Superior temporal gyrus (tissue), 1 donor: ENCODE measurements at regions not wholly inside any gene's neighbourhood (a gene's known extent, or its start where the extent isn't known, plus 50 kb on each side); places are given as distances from the start of the nearest gene placed in this dataset.

Source experiments
- DNase-seq: peaks from one replicate; pipeline ENCODE4 v3.0.0-alpha.2; 2016; ENCODE audit errors: extremely low spot score

DNA sequence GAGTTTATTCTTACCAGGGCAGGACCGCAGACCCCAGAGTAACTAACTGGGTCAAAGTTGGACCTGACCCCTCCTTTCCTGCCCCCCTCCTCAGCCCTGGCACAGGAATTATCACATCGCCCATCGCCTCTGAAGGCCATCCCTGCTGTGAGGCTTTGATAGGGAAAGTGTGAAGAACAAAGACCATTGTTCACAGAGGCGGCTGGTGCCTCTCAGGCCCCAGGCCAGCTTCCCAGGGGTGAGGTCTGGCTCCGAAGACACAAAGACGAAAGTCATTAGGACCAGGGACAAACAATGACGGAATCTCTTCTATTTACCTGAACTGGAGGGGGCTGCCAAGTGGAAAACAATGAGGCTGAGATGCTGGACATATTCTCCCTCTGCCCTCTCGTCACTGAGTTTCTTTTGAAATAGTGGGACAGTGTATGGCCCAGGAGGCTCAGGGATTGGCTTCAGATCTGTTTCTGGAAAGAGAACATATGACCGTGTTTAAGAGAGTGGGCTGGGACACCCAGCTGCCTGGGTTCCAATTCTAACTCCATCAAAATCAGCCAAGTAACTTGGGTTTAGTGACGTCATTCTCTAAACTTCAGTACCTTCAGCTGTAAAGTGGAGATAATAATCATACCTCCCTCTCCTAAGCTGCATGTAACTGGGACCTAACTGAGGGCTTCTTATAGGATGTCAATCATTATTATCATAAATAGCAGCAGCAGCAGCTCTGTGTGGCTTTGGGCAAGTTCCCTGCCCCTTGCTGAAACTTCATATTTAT lies 769.4 kb downstream of the MED13L start:
- DNase-seq: peak; percentile 89

DNA sequence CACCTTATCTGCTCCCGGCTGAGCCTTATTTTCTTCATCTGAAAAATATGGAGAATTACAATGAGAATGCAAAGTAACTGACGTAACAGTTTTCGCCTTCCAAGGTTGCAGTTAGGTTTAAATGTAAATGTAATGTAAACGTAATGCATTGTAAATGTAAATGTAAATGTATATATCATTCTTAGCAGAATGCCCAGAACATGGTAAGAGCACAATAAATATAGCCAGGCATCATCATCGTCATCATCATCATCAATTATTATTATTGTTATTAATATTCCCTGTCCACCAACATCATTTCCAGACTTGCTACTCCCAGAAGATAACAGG lies 770.0 kb downstream of the MED13L start:
- DNase-seq: no peak

DNA sequence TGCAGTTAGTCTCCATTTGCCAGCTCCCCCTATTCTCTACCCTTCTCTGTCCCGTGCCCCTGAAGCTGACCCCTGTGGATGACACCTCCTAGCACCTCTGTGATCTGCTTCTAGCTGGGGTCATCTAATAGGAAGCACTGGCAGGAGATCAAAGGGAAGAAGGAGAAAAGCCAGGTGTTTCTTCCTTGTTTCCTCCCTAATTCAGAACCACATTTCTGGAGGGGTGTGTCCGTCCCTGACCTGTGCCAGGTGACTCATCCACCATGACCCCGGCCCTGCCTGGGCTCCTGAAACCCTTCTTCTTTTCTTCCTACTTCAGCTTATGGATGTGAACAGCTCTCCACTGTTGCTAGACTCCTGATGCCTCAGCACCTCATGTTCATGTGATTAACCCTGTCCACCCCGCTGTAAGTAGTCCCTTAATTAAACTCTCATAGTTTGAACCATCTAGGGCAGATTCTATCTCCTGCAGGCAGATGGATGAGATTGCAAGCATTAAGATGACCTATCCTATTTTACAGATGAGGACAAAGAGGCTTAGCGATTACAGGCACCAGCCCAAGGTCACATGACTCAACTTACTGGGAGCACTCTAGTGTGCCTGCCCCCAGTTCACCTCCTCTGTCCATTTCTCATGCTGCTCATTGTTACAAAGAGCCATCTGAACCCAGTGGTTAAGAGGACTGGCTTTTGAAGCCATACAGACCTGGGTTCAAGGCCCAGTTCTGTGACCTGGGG lies 770.5 kb downstream of the MED13L start:
- no peak for DNase-seq

DNA sequence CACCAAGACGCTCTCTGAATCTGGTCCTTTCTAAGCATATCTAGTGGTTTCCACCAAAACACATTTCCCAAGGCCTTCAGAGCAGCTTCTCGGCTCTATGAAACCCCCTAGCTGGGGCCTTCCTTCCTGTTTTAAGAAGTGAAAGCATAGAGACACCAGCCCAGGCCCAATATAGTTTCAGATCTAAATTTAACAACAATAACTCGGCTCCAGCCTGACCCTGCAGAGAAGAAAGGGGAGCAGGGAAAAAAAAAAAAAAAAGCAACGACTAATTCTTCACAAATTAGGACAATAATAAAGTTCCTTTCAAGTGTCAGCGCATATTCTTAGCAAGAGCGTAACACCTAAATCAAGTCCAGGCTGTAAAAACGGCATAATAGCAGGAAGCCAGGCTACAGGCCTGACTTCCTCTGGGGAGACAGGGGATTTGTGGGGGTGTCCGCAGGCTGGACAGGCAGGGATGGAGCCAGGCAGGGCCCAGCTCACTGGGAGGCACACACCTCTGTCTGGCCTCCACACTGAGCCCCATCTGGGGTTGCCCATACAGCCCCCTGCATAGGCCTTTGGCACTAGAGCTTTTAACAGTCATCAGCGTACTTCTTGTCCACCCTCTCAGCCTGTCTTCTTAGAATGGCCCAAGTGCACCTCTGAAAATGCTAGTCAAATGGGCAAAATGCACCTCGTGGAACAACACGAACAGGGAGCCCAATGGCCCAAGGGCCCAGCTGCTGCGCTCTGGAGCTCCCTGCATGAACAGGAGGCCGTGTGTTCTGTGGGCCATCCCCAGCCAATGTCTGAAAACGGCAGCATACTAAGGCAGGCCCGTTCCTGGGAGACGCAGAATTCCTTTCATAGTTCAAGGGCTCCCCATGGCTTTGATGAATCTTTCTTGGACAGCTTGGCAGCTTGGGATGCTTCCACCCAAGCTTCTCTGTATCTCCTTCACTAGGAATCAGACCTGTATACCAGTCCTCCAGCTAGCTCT lies 772.9 kb downstream of the MED13L start:
- DNase-seq: no peak

DNA sequence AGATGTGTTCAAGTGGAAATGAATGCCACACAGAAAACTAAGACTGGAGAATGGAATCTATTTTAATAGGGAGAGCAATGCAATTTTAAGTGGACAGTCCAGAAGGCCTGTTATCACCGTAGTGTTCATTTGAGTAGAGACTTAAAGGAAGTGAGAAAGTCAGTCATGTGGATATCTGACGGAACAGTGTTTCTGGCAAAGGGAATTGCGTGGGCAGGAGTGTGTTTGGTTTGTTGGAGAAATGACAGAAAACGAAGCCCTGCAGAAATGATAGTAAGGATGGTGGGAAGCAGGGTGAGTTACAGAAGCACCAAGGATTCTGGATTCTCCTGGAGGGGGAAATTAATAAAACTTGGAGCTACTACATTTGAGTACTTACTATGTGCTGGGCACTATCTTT lies 776.6 kb downstream of the MED13L start:
- DNase-seq: peak; percentile 36

DNA sequence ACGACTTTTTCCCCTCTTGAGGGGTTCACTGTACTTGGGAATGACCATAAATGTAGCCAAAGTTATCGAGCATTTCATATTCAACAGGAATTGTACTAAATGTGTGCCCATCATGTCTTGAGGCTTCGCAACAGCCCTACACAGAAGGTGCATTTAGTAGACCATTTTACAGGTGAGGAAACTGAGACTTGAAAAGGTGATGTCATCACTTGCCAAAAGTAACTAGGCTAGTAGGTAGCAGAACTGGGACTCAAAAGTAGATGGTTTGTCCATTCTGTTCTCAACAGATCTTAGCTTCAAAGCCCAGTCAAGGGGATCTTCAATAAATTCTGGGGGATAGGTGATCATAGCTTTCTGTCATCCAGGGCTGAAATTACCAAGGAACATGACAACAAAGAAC lies 782.2 kb downstream of the MED13L start:
- DNase-seq: no peak

DNA sequence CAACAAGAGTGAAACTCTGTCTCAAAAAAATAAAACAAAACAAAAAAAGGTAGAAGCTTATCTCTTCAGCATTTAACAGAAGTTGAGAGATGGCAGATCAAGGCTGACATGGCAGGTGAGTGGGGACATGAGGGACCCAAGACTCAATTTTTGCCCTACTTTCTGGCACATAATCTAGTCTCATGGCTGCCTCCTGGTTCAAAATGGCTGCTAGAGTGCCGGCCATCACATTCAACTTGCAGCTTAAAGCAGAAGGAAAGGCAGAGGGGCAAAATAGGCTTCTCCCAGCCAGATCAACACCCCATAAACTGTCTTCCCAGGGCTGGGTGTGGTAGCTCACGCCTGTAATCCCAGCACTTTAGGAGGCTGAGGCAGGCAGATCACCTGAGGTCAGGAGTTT lies 784.9 kb downstream of the MED13L start:
- DNase-seq: no peak

DNA sequence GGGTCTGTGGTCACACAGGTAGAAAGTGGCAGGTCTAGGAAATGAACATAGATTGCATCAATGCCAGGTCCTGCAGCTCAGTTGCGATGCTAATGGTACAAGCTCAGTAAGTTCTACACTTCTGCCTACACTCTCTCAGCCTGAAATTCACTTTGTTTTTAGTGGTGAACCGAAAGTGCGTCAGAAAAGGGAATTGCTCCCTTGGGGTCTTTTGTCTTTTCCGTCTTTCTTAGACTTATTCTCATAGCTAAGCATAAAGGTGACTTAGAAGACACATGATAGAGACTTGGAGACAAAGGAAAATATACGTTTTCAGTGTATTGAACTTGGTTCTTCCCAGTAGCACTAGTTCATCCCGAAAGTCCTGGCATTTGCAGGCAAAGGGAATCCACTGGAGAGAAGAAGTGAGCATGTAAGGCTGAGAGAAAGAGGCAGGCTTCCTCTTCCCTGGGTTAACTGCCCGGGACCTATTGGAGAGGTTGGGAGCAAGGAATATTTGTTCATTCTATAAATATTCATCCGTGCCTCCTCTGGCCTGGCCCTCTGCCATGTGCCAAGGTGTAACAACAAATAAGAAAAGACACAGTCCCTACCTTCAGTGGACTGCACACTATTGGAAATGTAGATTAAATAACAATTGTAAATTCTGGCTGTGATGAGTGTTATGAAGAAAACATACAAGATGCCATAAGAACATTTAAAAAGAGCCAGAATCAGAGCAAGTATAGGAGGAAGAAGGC lies 785.8 kb downstream of the MED13L start:
- no peak for DNase-seq

DNA sequence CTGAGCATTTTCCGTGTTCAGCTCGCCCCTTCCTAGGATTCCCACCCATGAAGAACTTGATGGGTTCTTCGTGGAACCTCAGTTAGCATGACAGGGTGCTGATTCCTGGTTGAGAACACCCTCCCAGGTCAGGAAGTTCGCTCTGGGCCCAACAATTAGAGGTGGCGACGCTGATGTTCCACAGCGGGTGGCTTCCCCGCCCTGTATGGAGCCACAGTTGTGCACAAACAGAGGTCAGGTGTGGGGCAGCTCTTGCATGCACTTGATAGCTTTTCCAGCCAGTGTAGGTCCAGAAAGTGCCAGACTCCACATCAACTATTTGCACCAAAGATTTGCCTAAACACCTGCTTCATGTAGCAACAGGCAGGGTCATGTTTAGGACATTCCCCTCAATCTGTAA lies 788.2 kb downstream of the MED13L start:
- DNase-seq: no peak

DNA sequence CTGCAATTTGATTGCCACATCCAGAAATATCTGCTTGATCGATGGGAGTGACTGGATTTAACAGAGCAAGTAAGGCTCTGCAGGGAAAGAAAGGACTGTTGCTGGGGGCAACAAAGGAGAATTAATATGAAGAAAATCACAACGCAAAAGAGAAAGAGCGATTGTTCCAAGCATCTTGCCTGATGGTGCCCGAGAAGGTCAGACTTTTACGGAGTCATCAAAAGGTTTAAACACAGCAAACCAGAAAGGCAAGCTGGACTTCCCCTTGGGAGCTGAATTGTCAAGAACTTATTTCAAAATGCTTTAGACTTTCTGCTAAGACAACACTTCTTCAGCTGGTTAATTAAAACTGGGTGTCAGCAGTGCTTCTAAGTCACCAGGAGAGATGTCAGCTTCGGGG lies 791.5 kb downstream of the MED13L start:
- no peak for DNase-seq

DNA sequence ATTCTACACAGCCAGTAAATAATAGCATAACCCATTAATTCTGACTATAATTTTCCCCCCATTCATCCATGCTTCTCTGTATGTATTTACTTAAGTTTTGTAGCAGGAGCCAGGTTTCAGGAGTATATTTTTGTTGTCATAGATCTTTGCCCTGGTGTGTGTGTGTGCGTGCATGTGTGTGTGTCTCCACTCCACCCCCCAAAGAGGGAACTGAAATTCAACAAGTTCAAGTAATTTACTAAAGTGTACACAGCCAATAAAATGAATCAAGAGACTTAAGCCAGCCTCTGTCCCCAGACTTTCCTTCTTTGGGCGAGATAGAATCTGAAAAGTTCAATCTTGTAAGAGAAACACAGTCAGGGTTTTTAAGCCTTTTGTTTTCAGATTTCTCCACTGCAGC lies 792.0 kb downstream of the MED13L start:
- no peak for DNase-seq

DNA sequence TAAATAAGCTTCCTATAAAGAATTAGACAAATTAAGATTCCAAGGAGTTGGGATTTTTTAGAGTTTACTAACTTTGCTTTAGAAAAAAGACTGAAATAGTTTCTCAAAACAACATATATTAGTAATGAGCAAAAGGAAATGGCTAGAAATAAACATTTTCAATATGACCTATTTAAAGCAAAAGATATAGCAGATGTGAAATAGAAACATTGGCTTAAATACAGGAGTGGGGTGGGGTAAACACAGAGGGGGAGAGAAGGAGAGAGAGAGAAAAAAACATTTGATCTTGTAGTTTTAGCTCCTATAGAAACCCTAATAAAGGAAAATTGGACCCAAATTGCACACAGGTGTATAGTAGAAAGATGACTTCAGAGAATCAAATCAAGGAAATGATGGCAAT lies 794.5 kb downstream of the MED13L start:
- no peak for DNase-seq

DNA sequence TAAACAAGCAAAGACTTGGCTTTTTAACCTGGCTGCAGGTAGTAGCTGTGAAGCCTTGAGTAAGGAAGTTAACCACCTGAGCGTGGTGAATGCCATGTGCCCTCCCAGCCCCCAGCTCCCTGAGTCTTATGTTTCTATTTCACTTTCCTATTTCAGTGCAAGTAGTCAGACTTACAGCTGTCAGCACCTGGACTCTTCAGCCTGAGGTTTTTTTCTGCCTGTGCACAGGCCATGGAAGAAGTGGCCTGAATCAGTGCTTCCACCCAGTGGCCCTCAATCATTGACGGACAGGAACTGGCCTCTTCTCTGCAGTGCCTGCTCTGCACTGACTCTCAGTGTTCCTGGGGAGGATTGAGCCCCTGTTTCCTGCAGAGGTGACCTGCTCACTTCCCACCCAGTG lies 796.4 kb downstream of the MED13L start:
- no peak for DNase-seq

DNA sequence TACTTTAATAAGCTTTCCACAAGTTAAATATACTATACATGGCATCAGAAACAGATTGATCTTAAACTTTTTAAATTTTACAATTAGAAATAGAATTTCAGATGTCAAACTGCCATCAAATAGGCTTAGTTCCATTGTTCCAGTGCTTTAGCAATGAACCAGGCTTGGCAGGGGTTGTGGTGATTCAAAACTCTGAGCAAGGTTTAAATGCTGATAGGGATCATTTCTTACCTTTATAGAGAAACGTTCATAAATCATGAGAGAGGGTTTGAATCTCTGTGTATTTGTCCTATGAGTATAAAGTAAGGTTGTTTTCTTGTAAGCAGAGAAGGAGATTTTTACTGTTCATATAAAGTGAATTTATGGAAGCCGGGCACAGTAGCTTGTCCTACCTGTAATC lies 794.5 kb upstream of the TBX3 start:
- DNase-seq: no peak

DNA sequence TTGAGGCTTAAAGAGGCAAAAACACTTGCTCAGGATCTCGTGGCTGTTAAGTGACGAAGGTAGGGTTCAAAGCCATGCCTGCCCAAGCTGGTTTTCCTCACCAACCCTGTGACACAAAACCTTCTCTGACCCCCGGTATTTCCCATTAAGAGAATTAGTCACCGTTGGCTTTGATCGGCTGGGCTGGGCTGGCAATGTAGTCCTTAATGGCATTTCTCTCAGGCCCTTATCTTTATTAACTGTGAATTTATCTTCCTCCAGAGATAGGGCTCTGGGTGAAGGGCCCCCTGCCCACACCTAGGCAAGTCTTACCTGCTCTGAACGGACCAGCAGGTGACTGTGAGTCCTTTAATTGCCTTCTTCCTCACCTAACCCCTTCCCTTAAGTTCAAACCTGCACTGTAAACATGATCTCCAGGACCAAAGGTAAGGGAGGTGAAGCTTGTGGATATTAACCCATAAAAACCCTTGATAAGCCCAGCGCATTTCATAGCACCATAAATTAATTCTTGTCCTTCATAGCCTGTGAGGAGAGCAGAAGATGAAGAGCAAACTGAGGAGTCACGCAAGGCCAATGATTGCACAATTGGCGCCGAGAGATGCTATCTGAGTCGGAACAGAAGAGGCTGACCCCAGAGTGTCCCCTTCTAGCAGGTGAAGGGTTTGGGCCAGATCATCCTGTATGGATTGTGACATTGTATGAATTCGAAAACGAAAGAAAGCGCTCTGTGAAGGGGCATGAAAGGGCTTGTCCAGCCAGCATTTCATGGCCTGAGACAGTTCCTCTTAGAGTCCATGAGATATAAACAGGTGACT lies 790.8 kb upstream of the TBX3 start:
- DNase-seq: no peak

DNA sequence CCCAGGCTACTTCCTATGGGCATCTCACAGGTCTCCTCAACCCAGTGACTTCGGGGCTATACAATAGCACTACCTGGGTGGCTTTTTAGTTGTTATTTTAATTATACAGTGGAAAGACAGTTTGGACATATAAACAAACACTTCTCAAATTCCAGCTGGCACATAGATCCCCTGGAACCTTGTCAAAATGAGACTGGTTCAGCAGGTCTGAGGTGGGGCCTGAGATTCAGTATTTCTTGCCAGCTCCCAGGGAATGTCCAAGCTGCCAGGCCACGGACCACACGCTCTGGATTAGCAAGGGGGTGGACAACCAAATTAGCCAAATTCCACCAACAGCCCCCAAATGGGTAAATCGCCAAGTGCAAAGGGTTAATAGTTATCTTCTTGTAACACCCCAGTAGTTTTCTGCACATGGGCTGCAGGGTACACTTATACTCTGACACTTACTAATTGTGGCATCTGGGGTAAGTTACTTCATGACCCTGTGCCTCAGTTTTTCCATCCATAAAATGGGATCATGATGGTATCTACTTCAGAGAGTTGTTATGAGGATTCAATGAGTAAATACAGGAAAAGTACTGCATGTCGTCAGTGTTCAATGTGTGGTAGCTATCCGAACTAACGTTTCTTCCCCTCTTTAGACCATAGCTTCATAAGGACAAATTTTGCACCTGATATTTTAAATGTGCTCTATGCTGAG lies 789.4 kb upstream of the TBX3 start:
- no peak for DNase-seq

DNA sequence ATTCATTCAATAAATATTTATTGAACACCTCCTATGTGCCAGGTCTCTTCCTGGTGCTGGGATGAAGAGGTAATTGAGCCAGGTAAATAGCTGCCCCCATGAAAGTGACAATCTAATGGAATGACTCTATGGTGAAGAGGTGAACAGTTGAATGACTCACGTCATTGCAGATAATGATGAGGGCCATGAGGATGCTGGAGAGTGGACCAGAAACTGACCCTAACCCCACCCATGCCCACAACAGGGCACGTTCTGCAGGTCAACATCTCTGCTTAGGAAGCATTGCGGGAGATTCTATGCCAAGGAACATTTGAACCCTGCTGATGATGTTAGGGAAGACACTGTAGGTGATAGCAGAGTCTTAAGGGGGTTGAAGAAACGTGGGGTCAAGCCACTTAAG lies 788.9 kb upstream of the TBX3 start:
- no peak for DNase-seq

DNA sequence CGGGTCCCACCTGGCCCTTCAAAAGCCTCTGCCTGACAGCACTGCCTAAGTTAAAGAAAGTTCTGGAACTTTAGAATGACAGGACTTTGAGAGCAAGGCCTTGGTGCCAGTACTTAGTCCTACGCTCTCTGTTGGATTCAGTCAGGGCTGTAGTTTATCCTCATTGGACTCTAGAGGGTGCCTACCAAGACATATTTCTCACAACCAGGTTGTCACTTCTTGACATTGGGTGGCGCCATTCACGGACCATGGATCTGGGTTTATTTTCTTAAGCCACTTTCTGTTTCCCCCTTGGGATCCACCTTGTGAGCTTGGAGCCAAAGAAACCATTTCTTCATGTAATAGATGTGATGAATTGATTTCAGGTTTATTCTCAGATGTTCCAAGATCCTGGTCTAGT lies 787.0 kb upstream of the TBX3 start:
- no peak for DNase-seq

DNA sequence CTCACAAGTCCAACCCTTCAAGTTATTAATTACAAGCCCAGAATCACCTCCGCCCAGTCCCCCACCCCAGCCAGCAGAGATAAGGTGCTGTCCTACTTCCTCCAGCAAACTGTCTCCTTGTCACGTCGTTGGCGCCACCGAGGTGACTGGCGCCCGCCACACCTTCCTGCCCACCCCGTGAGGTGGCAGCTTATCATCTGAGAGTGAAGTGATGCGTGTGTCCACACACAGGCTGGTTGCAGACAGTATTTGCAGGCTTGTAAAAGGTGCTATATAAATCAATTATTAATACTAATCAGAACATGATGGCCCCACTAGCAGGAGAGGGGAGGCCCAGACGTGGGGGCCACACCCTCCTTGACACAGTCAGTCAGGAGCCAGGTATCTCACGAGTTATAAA lies 786.6 kb upstream of the TBX3 start:
- no peak for DNase-seq

DNA sequence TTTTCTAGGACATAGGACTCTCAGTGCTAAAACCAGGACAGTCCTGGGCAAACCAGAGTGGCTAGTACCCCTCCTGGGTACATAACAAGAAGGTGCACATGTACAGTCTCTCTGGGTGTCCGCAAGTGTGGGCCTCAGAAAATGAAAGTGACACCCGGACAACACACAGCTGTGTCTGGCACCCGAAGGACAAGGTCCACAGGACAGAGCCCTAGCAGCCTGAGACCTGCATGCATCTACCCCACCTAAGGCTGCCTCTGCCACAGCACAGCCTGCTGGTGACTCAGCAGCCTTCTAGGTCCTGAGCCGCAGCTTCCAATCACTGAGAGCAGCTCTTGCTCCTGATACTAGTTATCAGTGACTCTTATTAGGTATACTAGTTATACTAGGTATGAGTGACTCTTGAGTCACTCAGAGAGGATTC lies 784.1 kb upstream of the TBX3 start:
- no peak for DNase-seq
